GM19025 (cell line): ENCODE measurements at regions not wholly inside any gene's neighbourhood (a gene's known extent, or its start where the extent isn't known, plus 50 kb on each side); places are given as distances from the start of the nearest gene placed in this dataset.

Source experiments
- ATAC-seq: cut with Tn5 transposase; IDR thresholded peaks from one replicate; pipeline ENCODE4 v1.9.1; 2021; ENCODE audit warnings: mild to moderate bottlenecking, low read depth, moderate library complexity; ENCODE audit not compliant: unreplicated experiment

DNA sequence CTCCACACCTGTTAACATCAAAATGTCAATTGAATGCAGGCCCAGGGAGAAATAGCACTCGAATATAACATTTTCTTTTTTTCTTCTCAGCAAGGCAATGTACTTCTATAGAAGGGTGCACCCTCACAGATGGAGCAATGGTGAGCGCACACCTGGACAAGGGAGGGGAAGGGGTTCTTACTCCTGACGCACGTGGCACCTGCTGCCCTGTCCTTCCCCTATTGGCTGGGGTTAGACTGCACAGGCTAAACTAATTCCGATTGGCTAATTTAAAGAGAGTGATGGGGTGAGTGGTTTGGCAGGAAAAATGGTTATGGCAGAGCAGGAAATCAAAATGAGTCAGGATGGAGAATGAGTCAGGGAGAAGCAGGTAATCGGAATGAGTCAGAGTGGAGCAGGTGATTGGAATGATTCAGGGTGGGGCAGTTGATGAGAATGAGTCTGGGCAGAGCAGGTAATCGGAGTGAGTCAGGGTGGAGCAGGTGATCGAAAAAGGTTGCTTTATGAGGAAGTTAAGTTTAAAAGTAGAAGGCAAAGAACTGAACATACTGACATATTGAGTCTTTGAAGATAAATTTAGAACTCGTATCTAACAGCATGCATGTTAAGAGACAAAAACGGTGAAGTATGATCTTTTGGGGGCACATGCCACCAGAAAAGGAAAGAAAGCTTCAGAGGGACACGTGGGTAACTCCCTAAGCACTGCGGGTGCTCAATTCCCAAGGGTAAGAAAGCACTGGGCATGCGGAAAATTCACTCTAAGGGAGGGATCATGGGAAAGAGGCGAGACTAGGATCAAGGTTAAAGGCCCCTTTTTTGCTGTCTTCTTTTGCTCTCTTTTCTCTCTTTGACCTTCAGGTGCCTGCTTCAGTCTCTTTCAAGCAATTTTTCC, 72.9 kb upstream of the GALNT15 start:
- no peak for ATAC-seq

DNA sequence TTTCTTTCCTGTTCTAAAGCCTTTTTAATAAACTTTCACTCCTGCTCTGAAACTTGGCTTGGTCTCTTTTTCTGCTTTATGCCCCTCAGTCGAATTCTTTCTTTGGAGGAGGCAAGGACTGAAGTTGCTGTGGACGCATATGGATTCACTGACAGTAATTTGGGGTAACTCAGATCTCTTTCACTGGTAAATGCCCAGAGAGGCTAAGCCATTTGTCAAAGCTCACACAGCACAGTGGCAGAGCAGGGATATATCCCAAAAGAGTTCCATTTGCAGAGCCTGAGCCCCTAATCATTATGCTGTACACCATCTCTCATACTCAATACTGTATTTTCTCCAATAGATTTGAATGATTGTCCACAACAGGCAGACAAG, 72.3 kb upstream of the GALNT15 start:
- no peak for ATAC-seq

DNA sequence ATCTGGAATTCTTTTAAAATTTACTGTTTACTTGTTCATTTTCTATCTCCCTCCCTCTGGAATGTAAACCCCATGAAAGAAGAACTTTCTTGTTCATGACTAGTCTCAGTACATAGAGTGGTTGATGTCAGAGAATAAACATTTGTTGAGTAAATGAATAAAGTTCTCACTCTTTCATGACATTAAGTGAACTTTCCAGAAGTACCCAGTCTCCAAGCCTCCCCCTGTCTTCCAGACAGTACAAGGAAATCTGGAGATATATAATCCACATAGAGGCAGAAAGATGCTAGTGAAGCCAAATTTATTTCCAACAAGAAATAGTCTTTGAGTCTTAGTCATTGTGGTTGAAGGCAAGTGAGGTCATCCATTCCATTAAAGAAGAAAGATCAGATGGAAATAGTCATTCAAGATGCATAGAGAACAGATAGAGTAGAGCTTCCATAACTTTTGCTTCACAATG, 71.5 kb upstream of the GALNT15 start:
- no peak for ATAC-seq

- no peak for ATAC-seq
Measured at GRCh38 chr3:16103472-16103871, 71.0 kb upstream of the GALNT15 start.

DNA sequence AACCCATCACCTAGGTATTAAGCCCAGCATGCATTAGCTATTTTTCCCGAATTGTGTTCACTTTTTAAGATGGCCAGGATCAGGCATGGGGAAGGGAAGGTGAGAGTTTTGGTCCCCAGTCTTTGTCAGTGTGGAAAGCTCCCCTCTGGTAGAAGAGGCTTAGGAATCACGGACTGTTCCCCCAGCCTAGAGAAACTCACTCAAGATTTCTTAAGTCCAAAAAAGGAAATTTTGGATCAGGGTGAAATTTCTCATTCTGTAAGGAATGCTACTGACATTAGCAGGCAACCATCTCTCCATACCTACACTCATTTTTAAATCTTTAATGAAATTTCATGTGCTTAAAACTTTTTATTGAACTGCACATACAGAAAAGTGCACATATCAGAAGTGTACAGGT, 70.3 kb upstream of the GALNT15 start:
- ATAC-seq, result no peak

- ATAC-seq, result no peak
Measured at GRCh38 chr3:16106050-16106449, 68.4 kb upstream of the GALNT15 start.

DNA sequence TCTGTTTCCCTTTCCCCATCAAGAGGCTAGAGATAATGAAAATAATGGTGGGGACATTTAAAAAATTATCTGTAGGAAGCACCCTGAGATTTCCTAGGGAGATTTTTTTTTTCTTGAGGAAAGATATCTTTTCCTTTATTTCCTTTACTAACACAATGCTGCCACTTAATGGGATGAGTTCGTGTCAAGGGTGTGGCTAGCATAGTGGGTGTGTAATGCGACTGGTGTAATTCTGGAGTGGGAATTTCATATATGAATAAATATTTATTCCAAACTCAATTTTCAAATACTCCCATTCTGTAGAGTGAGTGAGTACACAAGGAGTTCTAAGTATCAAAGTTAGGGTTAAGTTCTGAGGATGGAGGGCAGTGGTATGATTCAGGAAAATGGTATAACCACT, 66.1 kb upstream of the GALNT15 start:
- no peak for ATAC-seq

DNA sequence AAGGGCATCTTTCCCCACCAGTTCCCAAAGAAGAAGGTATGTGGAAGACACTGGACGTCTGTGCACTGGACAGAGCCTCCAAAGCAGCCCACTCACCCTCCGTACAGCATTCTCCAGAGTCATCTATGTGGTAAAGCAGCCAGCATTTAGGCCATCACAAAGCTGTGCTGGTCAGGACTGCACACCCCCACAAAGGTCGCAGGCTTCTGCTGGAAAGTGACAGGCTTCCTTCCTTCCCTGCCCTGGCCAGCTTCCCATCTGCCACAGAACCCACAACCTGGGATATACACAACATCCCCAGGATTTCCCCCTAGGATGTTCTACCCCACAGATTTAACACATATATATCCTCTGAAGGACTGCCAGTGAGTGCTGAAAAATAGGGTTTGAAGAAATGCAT, 64.6 kb upstream of the GALNT15 start:
- no peak for ATAC-seq

GRCh38 chr3:16112910-16113504, 61.5 kb upstream of the GALNT15 start:
- no peak for ATAC-seq

GRCh38 chr3:16113704-16114103, 60.8 kb upstream of the GALNT15 start:
- ATAC-seq, result no peak

GRCh38 chr3:16114429-16114828, 60.1 kb upstream of the GALNT15 start:
- ATAC-seq, result no peak

DNA sequence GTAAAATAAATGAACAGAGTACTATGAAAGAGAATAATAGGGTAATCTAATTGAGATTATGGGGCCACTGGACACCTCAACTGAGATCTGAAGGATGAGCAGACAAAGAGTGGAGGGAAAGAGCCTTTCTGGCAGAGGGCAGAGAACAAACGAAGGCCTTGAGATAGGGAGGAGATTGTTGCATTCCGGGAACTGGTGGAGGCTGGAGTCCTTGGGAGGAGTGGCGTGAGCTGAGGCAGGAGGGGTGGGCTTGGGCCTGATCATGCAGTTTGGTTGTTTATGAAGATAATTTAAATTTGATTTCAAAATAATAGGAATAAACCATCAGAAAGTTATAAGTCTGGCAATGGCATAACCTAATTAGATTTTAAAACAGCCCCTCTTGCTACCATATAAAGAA, 59.5 kb upstream of the GALNT15 start:
- no peak for ATAC-seq

GRCh38 chr3:16118396-16118795, 56.1 kb upstream of the GALNT15 start:
- no peak for ATAC-seq

DNA sequence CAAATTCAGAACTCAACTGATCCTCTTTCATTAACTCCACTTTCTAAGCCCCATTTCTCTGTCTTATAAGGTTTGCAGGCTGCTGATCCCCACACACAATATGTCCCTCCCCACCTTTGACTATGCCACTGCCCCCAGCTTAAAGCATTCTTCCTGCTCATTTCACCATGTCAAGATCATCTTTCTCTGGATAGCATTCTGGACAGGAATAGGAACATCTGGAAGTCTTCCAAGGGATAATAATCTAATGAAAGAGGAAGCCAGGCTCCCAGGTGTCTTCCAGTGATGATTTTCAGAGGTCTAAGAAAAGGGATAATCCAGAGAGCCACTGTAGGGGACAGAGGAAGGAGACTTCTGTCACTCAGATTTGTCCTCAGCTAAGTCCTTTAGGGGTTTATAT, 54.6 kb upstream of the GALNT15 start:
- ATAC-seq, result no peak

DNA sequence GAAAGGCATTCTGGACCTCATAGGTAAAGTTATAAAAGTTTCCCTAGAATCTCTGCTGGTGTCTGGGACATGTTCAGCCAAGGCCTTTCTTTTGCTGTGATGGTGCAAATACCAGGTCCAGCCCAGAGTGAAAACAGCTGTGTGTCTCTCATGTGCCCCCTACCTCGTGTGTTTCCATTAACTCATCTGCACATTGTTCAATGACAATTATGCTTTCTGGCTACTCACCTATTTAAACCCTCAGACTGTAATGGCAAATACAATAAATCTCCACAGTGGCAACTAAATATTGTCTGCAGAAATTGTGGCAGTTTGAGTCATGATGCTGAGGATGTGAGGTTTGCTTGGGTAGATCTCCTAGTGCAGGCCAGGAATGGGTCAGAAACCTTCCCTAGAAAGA, 53.1 kb upstream of the GALNT15 start:
- no peak for ATAC-seq

DNA sequence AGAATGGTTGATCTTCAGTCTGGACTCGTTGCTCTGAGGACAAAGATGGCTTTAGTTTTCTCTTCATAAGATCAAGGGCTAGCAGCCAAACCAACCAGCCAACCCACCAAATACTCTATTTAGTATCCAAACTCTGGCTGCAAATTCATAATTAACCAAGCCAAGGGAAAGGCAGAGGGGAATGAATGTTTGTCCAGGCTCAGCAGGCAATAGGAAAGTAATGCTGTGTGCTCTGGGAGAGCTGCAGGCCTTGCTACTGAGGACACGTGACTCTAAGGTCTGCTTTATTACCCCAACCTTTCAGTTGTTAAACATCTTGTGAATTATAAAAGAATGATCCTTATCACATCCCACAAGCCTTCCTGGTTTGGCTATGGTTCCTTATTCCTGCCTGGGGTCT, 52.3 kb upstream of the GALNT15 start:
- ATAC-seq, result no peak

DNA sequence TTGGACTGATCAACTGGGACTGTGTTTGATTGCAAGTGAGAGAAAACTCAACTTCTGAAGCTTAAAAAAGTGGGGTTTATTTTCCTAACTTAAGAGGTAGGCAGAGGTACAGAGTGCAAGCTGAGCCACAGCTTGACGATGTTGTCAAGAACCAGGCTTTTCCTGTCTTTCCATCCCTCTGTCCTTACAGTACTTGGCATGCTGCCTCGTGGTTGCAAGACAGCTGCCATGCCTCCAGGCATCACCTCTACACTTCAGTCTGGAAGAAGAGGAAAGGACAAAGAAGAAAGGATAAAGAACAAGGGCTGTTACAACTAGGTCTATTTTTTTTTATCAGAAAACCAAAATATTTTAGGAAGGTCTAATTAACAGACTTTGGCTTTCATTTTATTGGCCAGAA, 51.8 kb upstream of the GALNT15 start:
- no peak for ATAC-seq

DNA sequence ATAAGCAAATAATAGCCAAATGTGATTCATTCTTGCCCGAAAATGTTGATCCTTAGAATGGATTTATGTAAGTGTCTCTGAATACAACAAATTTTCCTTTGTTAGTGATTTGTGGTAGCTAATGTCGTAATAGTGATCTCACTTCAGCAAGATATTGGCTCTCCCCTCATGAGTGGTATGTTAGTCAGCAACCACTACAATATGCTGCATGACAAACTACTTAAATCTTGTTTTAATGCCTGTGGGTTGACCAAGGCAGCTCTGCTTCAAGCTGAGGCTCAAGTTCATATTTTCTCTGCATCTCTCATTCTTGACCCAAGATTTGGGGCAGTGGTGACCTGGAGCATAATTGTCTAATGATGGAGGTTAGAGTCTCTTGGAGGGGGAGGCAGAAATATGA, 49.8 kb upstream of the GALNT15 start:
- ATAC-seq, result no peak
